Gastrocnemius medialis (tissue), 4 donors: ENCODE measurements at regions not wholly inside any gene's neighbourhood (a gene's known extent, or its start where the extent isn't known, plus 50 kb on each side); places are given as distances from the start of the nearest gene placed in this dataset.

ENCODE experiments used
- POLR2A ChIP-seq, 2 donors: fragments of 450-650 bp; IDR thresholded peaks; one replicate each; pipeline ENCODE4 v1.6.1; 2017; ENCODE audit warnings: antibody characterized with exemption in 2 of 2, mild to moderate bottlenecking in 2 of 2, moderate library complexity in 2 of 2
- TF ChIP-seq, protein P1 (sequence below), 5 experiments: fragments of 450-650 bp in 3 of 5; fragments of 200-600 bp in 2 of 5; sonication (generic) in 2 of 5; IDR thresholded peaks in 4 of 5; conservative IDR thresholded peaks in 1 of 5; 1 replicate in 4 of 5; 2 replicates in 1 of 5; pipeline ENCODE4 v1.5.1; 2016 to 2019; ENCODE audit warnings: antibody characterized with exemption in 5 of 5, mild to moderate bottlenecking in 3 of 5, moderate library complexity in 3 of 5

DNA sequence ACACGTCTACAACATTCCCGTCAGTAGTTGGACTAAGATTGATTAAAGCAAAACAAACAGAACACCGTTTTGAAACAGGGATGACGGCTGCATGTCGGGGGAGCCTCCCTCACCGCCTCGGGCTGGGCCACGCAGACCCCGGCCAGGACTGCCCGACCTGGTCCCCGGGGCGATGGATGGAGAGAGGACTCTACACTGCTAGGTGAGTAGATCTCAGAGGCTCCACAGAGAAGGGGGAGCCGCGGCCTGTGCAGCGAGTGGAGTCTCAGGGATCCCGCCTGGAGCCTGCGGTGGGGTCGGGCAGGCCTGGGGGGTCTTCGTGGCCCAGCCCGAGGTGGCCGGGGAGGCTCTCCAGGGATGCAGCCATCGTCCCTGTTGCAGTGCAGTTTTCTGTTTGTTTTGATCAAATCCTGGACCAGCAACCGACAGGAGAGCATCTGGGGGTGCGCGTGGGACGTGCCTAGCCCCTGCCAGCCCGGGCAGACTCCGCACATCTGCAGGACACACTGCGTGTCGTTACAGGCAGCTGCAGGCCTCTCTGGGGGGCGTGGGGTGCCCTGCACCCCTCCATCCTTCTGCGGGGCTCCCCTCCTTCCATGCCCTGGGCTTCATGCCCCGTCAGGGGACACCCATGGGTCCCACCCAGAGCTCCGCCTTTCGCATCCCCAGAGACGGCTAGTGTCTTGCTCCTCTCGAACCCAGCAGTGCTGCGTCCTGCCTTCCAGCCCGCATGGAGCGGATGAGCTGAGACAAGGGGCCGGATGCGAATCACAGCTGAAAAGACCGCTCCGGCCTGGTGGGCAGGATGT, 143.6 kb downstream of the RTP5 start:
- TF ChIP-seq POLR2A (IDR thresholded peaks at IDR 0.05): no peak
- TF ChIP-seq, protein P1, sequence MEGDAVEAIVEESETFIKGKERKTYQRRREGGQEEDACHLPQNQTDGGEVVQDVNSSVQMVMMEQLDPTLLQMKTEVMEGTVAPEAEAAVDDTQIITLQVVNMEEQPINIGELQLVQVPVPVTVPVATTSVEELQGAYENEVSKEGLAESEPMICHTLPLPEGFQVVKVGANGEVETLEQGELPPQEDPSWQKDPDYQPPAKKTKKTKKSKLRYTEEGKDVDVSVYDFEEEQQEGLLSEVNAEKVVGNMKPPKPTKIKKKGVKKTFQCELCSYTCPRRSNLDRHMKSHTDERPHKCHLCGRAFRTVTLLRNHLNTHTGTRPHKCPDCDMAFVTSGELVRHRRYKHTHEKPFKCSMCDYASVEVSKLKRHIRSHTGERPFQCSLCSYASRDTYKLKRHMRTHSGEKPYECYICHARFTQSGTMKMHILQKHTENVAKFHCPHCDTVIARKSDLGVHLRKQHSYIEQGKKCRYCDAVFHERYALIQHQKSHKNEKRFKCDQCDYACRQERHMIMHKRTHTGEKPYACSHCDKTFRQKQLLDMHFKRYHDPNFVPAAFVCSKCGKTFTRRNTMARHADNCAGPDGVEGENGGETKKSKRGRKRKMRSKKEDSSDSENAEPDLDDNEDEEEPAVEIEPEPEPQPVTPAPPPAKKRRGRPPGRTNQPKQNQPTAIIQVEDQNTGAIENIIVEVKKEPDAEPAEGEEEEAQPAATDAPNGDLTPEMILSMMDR (IDR thresholded peaks at IDR 0.05 in 4 of 5, conservative IDR thresholded peaks at IDR 0.05 in 1 of 5): no peak
